HG02840 (cell line): ENCODE measurements at regions not wholly inside any gene's neighbourhood (a gene's known extent, or its start where the extent isn't known, plus 50 kb on each side); places are given as distances from the start of the nearest gene placed in this dataset.
"Not testable (repeated sequence)": the region's sequence is repeated elsewhere in the genome, so short reads cannot be mapped to it uniquely, and the experiment has no call there.

ENCODE experiments used
- ATAC-seq: cut with Tn5 transposase; IDR thresholded peaks from one replicate; pipeline ENCODE4 v1.9.1; 2021; ENCODE audit warnings: mild to moderate bottlenecking, moderate library complexity, moderate number of reproducible peaks; ENCODE audit not compliant: unreplicated experiment, low FRiP score

DNA sequence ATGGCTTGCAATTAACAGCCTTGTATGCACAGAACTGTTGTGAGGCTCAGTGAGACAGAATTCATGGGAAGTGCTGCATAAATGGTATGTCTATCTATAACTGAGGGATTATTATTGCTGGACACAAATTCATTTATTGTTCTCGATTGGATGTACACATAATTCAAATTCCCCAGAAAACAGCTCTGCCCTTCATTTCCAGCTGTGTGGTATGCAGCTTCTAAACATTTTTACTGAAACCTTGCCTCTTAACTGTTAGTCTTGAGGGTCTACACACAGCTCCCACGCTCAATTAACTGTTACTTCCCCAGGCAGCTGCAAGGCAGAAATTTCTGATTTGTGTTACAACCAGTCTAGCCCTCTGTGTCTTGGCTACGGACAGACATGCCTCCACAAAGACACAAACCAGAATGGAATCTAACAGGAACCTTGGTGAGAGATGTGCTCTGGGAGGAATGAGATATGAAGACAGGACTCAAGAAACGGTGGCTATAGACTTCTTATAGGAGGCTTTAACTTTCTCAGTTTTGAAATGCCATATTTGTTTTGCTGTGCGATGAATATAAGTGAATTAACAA lies 139.7 kb upstream of the TBL1XR1 start:
- ATAC-seq = no peak

DNA sequence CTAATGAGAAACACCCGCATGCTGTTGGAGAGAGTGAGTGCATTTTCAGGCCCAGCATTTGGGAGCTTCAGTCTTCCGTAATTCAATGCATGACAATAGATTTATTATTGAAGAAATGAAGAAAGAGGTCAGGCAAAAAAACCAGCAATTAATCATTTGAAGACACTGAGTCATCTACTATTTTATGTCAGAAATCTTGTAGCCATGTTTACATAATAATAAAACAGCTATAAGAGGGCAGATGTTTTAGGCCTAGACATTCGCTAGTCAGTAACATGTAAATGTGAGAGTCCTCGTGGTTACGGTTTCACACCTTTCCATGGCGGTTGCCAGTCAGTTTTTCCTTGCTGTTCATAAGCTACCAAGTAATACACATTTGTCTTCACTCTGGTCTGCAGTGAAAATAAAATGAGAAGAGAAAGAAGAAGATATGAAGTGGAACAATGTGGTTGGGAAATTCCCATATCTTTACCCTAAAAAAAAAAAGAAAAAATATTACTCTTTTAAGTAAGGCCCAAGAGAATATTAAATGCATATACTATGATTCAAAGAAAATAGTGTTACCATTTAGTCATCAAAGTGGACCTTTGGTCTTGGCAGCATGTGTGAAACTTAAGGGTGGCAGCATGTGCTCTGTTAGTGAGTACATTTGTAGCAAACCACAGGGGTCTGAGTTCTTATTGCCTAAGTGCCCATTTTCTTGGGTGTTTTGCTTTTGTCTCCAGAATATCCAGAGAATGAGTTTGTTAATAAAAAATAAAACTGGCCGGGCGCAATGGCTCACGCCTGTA lies 140.5 kb upstream of the TBL1XR1 start:
- peak; percentile 93 for ATAC-seq

DNA sequence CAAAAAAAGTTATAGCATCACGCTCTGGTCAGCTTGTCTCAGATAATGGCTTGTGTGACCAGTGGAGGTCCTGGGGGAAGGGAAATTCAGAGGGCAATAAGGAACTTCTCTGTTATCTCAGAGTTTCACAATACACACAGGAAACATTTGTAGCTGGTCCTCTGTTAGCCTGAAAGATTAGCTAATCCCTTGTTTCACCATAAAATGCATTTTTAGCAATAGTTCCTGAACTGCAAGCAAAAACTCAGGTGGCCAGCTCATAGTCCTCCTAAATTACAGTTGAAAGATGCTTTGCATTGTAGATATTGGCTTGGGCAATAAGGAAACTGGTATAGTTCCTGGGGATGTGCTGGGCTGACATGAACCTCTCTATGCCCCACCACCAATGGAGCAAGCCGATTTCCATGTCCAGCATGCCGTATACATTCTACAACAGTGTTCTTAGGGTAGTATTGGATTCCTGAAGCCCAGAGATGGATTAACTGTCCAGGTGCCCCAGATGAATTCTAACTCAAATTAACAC lies 141.5 kb upstream of the TBL1XR1 start:
- no peak for ATAC-seq

DNA sequence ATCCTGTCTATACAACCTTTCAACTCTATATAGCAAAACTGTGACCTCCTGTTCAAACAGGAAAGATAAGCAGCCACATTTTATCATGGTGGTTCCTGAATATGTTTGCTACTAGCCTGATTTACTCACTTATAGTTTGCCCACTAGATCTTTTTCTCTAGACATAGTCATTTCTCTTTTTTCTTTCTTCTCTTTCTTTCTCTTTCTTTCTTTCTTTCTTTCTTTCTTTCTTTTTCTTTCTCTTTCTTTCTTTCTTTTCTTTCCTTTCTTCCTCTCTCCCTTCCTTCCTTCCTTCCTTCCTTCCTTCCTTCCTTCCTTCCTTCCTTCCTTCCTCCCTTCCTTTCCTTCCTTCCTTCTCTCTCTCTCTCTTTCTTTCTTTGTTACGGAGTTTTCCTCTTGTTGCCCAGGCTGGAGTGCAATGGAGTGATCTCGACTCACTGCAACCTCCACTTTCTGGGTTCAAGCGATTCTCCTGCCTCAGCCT lies 142.0 kb upstream of the TBL1XR1 start:
- not testable (repeated sequence) for ATAC-seq

DNA sequence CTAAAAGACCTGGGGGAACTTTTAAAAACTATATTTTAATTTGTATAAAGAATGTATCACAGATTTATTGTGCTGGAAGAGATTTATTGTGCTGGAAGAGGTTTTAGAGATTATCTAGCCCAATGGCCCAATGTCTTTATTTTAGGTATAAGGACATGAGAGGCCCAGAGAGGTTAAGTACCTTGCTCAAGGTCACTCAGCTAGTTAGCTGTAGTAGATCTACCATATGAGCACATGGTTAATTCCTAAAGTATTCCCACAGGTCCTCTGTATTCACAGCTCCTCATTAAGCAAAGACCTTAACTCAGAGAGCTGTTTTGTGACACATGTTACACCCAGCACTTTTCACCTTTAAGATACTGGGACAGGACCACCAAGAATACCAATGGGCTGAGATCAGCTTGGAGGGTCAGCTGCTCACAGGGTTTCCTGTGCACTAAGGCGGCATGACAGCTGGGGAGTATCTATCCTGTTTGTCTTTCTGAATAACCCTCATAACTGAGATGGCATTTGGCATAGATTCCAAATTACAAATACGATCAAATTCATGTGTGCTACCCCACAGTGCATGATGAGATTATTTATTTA lies 143.1 kb upstream of the TBL1XR1 start:
- no peak for ATAC-seq

DNA sequence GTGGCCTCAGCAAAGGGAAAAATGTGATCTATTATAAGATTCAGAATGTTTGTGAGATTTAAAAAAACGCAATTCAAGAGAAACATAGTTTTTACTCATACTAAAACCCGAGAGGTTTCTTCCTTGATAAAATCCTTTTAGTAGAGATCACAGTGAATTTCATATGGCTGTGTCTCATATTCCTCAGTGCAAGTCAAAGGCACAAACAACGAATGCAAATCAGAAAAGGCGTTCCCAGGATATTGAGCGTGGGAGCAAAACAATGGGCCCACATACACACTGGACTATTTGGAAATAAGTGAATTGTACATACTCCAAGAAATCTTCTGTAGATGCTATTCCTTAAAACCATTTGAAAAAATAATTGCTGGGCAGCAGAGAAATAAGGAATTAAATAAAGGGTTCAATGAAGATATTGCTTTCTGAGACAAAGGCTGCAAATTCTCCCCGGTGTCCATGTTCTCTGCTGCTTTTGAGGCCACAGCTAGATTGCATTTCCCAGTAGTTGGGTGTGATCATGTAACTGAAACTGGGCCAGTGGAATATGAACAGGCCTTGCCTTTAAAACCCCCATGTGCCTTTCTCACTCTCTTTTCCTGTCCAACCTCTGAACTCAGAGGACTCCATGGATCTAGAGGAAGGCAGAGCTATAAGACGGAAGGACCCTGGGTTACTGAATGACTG lies 144.6 kb upstream of the TBL1XR1 start:
- no peak for ATAC-seq

DNA sequence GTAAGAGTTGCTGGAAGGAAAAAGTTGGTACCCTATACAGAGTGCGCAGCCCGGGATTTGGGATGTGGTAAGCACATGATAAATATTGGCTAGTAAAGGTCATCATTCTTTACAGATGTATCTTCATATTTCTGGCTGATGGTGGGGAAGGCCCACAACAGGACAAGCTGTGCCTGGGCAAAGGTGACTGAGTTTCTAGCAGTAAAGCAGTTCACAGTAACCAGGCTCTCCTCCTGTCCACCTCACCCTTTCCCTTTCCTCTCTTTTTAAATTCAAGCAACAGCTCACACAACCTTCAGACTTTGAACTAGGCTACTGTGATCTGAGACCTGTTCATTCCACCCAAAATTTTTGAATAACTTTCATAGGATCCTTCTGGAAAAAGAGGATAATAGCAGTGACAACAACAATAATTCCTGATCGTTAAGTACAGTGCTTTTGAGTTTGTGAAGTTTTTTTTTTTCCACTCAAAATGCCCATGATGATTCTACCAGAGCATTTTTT lies 145.9 kb upstream of the TBL1XR1 start:
- no peak for ATAC-seq

DNA sequence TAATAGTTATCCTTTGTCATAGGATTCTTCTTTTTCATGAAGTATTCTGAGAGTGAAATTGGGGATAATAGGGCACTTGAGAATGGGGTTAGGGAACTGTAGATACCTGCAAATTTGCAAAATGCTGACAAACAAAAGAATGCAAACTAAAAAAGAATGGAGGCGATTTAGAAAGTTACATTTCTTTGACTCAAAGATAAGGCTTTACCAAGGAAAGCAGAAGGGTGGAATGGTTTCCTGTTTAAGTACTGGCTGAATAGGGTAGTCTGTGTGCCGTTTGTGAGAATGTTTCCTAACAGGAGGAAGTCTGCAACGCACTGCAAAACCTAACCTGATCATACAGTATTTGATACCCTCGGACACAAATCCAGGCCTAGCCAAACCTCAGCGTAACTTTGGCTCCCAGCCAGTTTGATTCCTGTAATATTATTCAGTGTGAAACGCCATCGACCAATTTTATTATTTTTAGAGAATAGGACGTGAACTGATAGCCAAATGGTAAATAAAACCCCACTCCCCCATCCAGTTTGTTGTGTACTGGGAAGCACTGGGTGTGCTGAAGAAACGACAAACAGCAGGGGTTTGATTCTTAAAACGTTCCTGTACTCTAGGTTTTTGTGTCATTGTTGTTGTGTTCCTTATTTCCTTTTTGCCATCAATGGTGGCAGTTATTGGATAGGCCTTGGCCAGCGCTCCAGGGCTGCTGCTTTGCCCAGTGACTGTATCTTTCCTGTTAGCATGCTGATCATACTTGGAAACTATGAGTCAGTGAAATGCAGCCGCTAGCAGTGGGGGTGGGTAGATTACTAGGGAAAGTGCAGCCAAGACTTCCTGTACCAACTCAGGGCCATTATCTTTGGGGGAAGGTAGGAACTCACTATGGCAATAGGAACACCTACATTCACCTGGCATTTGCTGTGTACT lies 148.0 kb upstream of the TBL1XR1 start:
- ATAC-seq = no peak

DNA sequence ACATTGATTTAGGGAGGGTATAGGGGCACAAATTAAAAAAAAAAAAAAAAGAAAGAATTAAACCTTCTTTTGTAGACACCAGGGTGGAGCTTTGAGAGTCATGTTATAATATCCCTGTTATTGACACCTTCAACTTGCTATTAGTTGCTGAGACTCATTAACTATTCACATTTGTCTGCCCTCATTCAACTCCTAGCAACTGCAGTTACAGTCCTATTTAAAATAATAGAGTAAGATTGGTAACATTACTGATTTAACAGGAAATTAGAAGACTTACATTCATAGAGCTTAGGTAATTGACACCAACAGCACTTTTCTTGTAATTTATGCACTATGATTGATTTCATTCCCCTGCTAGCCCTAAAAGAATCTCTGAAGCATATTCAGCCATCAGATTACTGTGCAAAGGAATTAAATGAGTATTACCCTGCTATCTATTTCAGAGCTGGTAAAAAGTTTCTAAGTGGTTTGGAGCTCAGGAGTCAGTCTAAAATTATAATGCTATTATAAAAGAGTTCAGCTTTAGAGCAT lies 148.8 kb upstream of the TBL1XR1 start:
- ATAC-seq = no peak

DNA sequence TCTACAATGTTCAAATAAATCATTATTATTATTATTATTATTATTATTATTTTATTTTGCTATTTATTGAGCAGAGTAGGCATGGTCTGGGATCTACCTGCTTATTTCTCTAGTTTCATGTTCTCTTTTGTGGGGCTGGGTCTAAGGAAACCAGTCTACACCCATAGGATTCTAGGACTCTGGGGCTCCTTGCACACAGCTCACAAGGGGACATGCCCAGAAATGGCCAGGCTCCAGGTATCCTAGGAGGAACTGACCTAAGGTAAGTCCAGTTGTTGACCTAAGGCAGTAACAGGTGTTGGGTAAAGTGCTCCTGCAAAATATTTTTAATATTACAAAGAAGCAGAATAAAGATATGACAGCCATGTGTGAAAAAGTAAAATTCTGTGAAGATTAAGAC lies 149.6 kb upstream of the TBL1XR1 start:
- ATAC-seq = no peak

DNA sequence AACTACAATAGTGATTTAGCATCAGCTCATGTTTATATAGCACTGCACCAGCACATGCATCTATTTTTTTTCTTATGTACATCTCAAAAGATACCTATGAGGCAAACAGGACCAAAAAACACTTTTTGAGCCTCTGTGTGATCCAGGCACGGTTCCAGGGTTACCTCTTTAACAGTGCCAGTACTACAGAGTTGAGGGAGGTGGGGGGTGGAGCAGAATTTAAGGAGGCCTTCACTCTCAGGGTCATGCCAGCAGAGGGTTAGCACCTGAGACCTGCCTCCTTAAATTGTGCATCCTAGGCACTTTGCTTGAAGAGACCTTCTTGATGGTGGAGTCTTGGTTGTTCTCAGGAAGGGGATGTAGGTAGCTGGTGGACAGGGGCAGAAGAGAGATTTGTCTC lies 150.3 kb upstream of the TBL1XR1 start:
- ATAC-seq = no peak

DNA sequence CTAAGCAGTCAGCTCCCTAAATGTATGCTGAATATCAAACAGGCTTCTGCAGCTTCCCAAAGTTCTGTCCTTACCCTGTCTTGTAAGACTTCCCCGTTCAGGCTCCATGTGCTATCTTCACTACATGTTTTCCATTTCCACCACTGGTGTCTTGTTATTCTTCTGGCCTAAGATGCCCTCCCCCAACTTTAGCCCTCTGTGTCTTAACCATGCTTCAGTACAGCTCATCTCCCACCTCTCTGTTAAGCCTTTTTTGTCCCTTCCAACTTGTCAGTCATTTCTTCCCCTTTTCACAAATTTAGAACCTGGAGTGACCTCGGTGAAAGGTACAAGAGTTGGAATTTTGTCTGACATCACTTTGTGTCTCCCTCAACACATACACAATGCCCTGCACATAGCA lies 151.7 kb upstream of the TBL1XR1 start:
- no peak for ATAC-seq

DNA sequence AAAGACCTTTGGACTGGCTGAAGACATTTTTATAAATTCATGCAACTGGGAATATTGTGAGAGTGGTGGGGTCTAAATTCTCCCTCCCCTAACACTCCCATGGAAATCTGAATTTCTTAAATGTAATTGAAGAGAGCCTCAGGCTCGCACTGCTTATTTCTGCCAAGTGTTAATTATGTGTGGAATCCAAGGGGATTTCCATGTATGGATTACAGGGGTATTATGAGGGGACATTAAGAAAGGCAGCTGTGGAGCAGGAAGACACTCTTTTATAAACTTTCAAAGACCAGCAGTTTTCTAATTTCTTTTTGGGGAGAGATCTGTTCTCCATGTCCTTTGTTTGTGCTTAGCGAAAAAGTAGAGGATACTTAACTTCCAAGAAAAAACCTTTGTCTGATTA lies 152.1 kb upstream of the TBL1XR1 start:
- ATAC-seq = no peak

DNA sequence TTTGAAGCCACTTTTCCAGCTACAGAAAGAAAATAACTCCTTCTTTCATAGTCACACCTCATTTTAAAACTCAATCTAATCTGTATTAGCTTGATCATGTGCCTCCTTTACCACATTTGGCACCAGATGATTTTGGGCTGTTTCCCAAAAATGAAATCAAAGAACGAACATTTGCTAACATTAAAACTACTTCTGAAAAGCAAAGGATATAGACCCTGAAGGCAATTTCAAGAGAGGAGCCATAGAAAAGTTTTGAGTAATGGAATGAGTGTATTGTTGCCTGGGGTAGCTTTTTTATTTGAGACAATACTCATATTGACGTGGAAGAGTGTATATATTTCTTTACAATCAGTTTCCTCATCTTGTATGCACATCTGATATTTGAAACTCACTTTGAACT lies 152.8 kb upstream of the TBL1XR1 start:
- no peak for ATAC-seq

DNA sequence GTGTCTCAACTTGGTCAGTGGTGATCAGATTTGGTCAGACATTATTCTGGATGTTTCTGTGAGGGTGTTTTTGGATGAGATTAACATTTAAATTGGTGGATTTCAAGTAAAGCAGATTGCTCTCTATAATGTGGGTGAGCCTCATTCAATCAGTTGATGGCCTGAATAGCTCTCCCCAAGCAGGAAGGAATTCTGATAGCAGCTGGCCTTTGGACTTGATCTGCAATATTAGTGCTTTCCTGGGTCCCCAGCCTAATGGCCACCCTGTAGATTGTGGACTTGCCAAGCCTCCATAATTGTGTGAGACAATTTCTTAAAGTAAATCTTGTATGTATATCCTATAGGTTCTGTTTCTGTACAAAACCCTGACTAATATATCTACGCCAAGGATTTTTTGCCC lies 153.9 kb upstream of the TBL1XR1 start:
- no peak for ATAC-seq

DNA sequence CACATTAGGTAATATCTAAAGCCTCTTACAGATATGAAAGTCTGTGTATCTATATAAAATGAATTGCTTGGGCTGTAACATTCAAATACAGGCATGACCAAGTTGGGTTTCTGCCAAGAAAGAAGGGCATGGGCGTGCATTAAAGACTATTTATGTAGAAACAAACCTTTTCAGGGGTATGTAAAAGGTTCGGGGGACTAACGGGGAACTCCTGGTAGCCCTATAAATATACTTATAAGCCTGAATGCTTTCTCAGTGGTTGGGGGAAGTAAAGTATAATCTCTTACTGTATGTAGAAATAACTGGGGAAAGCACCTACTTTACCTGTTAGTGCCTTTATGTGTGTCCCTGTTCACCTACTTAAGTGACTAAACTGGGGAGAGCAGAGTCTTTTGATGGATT lies 154.5 kb upstream of the TBL1XR1 start:
- ATAC-seq = peak; percentile 97

DNA sequence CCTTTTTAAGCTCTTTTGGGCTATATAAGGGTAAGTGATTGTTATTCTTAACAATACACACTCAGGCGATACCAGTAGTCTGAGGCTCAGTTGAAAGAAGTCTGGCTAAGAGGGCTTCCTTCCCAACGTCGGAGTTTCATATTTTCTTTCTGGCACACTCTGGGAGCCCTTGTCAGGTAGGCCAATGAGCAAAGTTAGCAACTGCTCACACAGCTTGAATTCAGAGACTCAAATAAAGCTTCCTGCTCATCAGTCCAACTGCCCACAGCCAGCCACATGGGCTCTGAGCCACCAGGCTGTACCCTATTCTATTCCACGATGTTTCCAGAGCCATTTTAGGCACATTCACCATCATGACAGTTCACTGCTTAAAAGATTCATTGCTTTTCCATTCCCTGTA lies 155.1 kb upstream of the TBL1XR1 start:
- ATAC-seq = no peak

DNA sequence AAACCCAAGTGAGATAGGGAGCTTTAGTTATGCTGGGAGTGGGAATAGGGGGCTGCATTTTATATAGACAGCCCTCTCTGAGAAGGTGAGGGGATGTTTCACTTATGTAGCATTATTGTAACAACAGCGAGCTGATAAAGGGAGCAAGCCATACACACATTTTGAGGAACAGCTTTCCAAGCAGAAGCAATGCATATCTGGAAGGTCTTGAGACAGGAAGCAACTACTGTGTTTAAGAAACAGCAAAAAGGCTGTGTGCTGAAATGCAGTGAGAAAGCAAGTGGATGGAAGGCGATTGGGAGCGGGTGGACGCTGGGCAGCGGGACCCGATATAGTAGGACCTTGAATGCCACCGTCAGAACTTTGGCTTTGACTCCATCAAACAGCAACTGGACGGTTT lies 155.9 kb upstream of the TBL1XR1 start:
- no peak for ATAC-seq

DNA sequence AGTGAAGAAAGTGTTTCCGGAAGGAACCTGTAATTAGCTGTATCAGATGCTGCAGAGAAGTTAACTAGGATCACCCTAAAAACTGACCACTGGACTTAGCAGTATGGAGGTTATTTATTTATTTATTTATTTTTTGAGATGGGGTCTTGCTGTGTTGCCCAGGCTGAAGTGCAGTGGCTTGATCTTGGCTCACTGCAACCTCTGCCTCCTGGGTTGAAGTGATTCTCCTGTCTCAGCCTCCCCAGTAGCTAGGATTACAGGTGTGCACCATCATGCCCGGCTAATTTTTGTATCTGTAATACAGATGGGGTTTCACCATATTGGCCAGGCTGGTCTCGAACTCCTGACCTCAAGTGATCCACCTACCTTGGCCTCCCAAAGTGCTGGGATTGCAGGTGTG lies 156.6 kb upstream of the TBL1XR1 start:
- not testable (repeated sequence) for ATAC-seq

DNA sequence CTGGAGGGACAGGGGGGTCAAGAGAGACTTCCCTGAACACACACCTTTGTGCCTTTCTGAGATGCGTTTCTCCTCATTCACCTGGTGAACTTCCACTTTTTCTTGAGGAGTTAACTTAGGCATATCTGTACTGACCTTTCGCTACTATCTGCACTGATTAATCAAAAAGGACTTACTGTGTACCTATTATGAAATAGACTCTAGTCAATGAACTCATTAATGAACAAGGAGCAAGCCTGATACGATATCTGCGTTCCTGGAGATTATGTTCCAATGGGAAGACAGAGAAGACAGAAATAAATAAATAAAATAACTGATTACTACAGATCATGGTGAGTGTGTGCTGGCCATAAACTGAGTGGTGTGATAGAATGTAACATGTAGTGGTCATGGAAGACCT lies 157.2 kb upstream of the TBL1XR1 start:
- ATAC-seq = no peak
